Spinal cord (tissue), 9 donors: ENCODE measurements at regions not wholly inside any gene's neighbourhood (a gene's known extent, or its start where the extent isn't known, plus 50 kb on each side); places are given as distances from the start of the nearest gene placed in this dataset.
"Not testable (repeated sequence)": the region's sequence is repeated elsewhere in the genome, so short reads cannot be mapped to it uniquely, and the experiment has no call there.

Experiments used
- DNase-seq, 6 donors: peaks; one replicate each; pipeline versions ENCODE4 v3.0.0 to v3.0.0-alpha.2; 2013 to 2015; ENCODE audit warnings: low spot score in 6 of 6, low read depth in 4 of 6
- H3K27ac ChIP-seq: one replicate; pipeline ENCODE4 v1.5.1; 2013; ENCODE audit warnings: low read depth, low read length, control low read depth
- H3K27me3 ChIP-seq: one replicate; pipeline ENCODE4 v1.6.1; 2013; ENCODE audit warnings: low read length; ENCODE audit not compliant: control insufficient read depth, insufficient read depth
- H3K36me3 ChIP-seq: one replicate; pipeline ENCODE4 v1.6.1; 2013; ENCODE audit warnings: low read length; ENCODE audit not compliant: control insufficient read depth, insufficient read depth
- H3K4me1 ChIP-seq: one replicate; pipeline ENCODE4 v1.6.1; 2013; ENCODE audit warnings: low read length; ENCODE audit not compliant: control insufficient read depth, insufficient read depth
- H3K4me3 ChIP-seq: one replicate; pipeline ENCODE4 v1.5.1; 2013; ENCODE audit warnings: low read depth, low read length, control low read depth
- H3K9me3 ChIP-seq: one replicate; pipeline ENCODE4 v1.6.1; 2013; ENCODE audit warnings: low read length; ENCODE audit not compliant: control insufficient read depth, insufficient read depth
- WGBS: methylation state at CpG from one replicate; pipeline ENCODE4 v1.1.5; 2013; ENCODE audit warnings: missing lambda C conversion rate; ENCODE audit not compliant: insufficient coverage; 5-methylcytosine and 5-hydroxymethylcytosine counted together
- donor health status: healthy.

- Histone ChIP-seq H3K36me3 (no peaks in the 10 kb centered on the region), H3K4me1 (no peaks in the 10 kb centered on the region), H3K4me3 (no peak overlapping the region), H3K9me3 (no peaks in the 10 kb centered on the region), H3K27ac (no peak overlapping the region), H3K27me3 (no peaks in the 10 kb centered on the region)
- no peak for DNase-seq
- WGBS, result no CpG with 5 or more reads among the region's 1 CpG
Observed at GRCh38 chr18:64380117-64380516, 231.2 kb upstream of the LINC00305 start.

- no peaks in the 10 kb centered on the region for H3K9me3 ChIP-seq
- DNase-seq, result no peak
- H3K4me1 ChIP-seq, result no peaks in the 10 kb centered on the region
- no CpG with 5 or more reads among the region's 1 CpG for WGBS
- no peak overlapping the region for H3K27ac ChIP-seq
- no peaks in the 10 kb centered on the region for H3K36me3 ChIP-seq
- no peak overlapping the region for H3K4me3 ChIP-seq
- H3K27me3 ChIP-seq, result no peaks in the 10 kb centered on the region
Observed at GRCh38 chr18:64379662-64380061, 230.8 kb upstream of the LINC00305 start.

GRCh38 chr18:64377446-64377845 lies 228.6 kb upstream of the LINC00305 start:
- Histone ChIP-seq H3K27me3 (no peaks in the 10 kb centered on the region), H3K27ac (no peak overlapping the region), H3K4me1 (no peaks in the 10 kb centered on the region), H3K36me3 (no peaks in the 10 kb centered on the region), H3K4me3 (no peak overlapping the region), H3K9me3 (no peaks in the 10 kb centered on the region)
- DNase-seq, result peak in 1 of 6 donors; percentile 68
- WGBS, result no CpG with 5 or more reads among the region's 4 CpGs

GRCh38 chr18:64372850-64373249 lies 224.0 kb upstream of the LINC00305 start:
- DNase-seq, result no peak
- H3K4me3 ChIP-seq, result no peak overlapping the region
- no peaks in the 10 kb centered on the region for H3K36me3 ChIP-seq
- H3K27ac ChIP-seq, result no peak overlapping the region
- no peaks in the 10 kb centered on the region for H3K4me1 ChIP-seq
- no peaks in the 10 kb centered on the region for H3K9me3 ChIP-seq
- WGBS, result 100% methylated on average over 1 of the region's 2 CpGs
- no peaks in the 10 kb centered on the region for H3K27me3 ChIP-seq

GRCh38 chr18:64369830-64370440 lies 221.0 kb upstream of the LINC00305 start:
- not testable (repeated sequence) for H3K9me3 ChIP-seq, H3K4me3 ChIP-seq, H3K27ac ChIP-seq, H3K36me3 ChIP-seq, H3K4me1 ChIP-seq, H3K27me3 ChIP-seq
- WGBS, result no CpG with 5 or more reads among the region's 8 CpGs
- DNase-seq, result peak in 1 of 6 donors; percentile 58

- H3K27me3 ChIP-seq, result no peaks in the 10 kb centered on the region
- DNase-seq, result no peak
- no CpG with 5 or more reads among the region's 4 CpGs for WGBS
- no peak overlapping the region for H3K27ac ChIP-seq
- H3K36me3 ChIP-seq, result no peaks in the 10 kb centered on the region
- H3K4me1 ChIP-seq, result no peaks in the 10 kb centered on the region
- H3K9me3 ChIP-seq, result peaks cover 2% of the 10 kb centered on the region
- no peak overlapping the region for H3K4me3 ChIP-seq
Observed at GRCh38 chr18:64365106-64365505, 216.2 kb upstream of the LINC00305 start.

- Histone ChIP-seq H3K9me3 (no peaks in the 10 kb centered on the region), H3K4me1 (no peaks in the 10 kb centered on the region), H3K36me3 (no peaks in the 10 kb centered on the region), H3K4me3 (no peak overlapping the region), H3K27me3 (no peaks in the 10 kb centered on the region), H3K27ac (no peak overlapping the region)
- no peak for DNase-seq
- WGBS, result no CpG with 5 or more reads among the region's 3 CpGs
Observed at GRCh38 chr18:64337673-64338072, 188.8 kb upstream of the LINC00305 start.

GRCh38 chr18:64337018-64337417 lies 188.1 kb upstream of the LINC00305 start:
- Histone ChIP-seq H3K27me3 (no peaks in the 10 kb centered on the region), H3K9me3 (no peaks in the 10 kb centered on the region), H3K4me3 (no peak overlapping the region), H3K4me1 (no peaks in the 10 kb centered on the region), H3K36me3 (no peaks in the 10 kb centered on the region), H3K27ac (no peak overlapping the region)
- no peak for DNase-seq
- 88% methylated on average over 1 of the region's 2 CpGs for WGBS

GRCh38 chr18:64334748-64335147 lies 185.9 kb upstream of the LINC00305 start:
- no CpG with 5 or more reads among the region's 2 CpGs for WGBS
- Histone ChIP-seq H3K27me3 (no peaks in the 10 kb centered on the region), H3K9me3 (no peaks in the 10 kb centered on the region), H3K36me3 (no peaks in the 10 kb centered on the region), H3K4me3 (no peak overlapping the region), H3K4me1 (no peaks in the 10 kb centered on the region), H3K27ac (no peak overlapping the region)
- no peak for DNase-seq

- WGBS, result no CpG with 5 or more reads among the region's 3 CpGs
Observed at GRCh38 chr18:64333584-64333983, 184.7 kb upstream of the LINC00305 start.

More at GRCh38 chr18:64333584-64333983, 184.7 kb upstream of the LINC00305 start:
- H3K4me1 ChIP-seq, result no peaks in the 10 kb centered on the region
- H3K27me3 ChIP-seq, result no peaks in the 10 kb centered on the region
- DNase-seq, result no peak
- H3K4me3 ChIP-seq, result no peak overlapping the region
- no peak overlapping the region for H3K27ac ChIP-seq
- H3K9me3 ChIP-seq, result no peaks in the 10 kb centered on the region
- no peaks in the 10 kb centered on the region for H3K36me3 ChIP-seq
